OCI-LY3 (cell line): ENCODE measurements at regions not wholly inside any gene's neighbourhood (a gene's known extent, or its start where the extent isn't known, plus 50 kb on each side); places are given as distances from the start of the nearest gene placed in this dataset.

Source experiments
- H2AFZ ChIP-seq: fragments of 200-600, 300-600 bp; shearing (Covaris generic); 2 replicates; pipeline ENCODE4 v1.6.0; 2014; ENCODE audit warnings: antibody characterized with exemption, low read depth, low read length
- H3K27ac ChIP-seq: fragments of 200-600, 300-600 bp; sonication (generic); 2 replicates; pipeline ENCODE4 v1.5.1; 2014; ENCODE audit warnings: mild to moderate bottlenecking, low read length, moderate library complexity, mixed read lengths
- H3K27me3 ChIP-seq: fragments of 200-600, 300-600 bp; sonication (generic); 2 replicates; pipeline ENCODE4 v1.6.1; 2014; ENCODE audit warnings: low read depth, low read length, mixed read lengths
- H3K36me3 ChIP-seq: fragments of 200-600, 300-600 bp; sonication (generic); replicated peaks from 2 replicates; pipeline ENCODE3; 2014; ENCODE audit warnings: low read depth, low read length, mixed read lengths
- H3K4me1 ChIP-seq: fragments of 300-600, 200-600 bp; sonication (generic); 2 replicates; pipeline ENCODE4 v1.6.1; 2014; ENCODE audit warnings: low read length, mixed read lengths
- H3K4me2 ChIP-seq: fragments of 200-600, 300-600 bp; sonication (generic); 2 replicates; pipeline ENCODE4 v1.6.1; 2014; ENCODE audit warnings: low read length, mixed read lengths
- H3K4me3 ChIP-seq: fragments of 300-600, 200-600 bp; sonication (generic); 2 replicates; pipeline ENCODE4 v1.5.1; 2014; ENCODE audit warnings: antibody characterized with exemption, mild to moderate bottlenecking, low read length, moderate library complexity
- H3K79me2 ChIP-seq: fragments of 300-600, 200-600 bp; shearing (Covaris generic); 2 replicates; pipeline ENCODE4 v1.6.1; 2014; ENCODE audit warnings: mild to moderate bottlenecking, low read length, mixed read lengths
- H3K9ac ChIP-seq: fragments of 300-600, 200-600 bp; shearing (Covaris generic); 2 replicates; pipeline ENCODE4 v1.6.0; 2014; ENCODE audit warnings: mild to moderate bottlenecking, low read length, moderate library complexity
- H3K9me3 ChIP-seq: fragments of 200-600, 300-600 bp; shearing (Covaris generic); 2 replicates; pipeline ENCODE4 v1.6.1; 2014; ENCODE audit warnings: low read length, mixed read lengths; ENCODE audit not compliant: insufficient read depth
- H4K20me1 ChIP-seq: fragments of 200-600, 300-600 bp; sonication (generic); 2 replicates; pipeline ENCODE4 v1.6.1; 2016; ENCODE audit warnings: low read length, mixed read lengths; ENCODE audit not compliant: insufficient read depth
- EZH2phosphoT487 ChIP-seq: fragments of 200-600 bp; shearing (Covaris generic); IDR thresholded peaks from 2 replicates; pipeline ENCODE4 v1.6.1; 2018; ENCODE audit warnings: antibody characterized with exemption, mixed run types, low read depth
- TF ChIP-seq, protein P1 (sequence below): fragments of 200-600, 300-600 bp; sonication (generic); IDR thresholded peaks from 2 replicates; pipeline ENCODE4 v1.5.1; 2014; ENCODE audit warnings: antibody characterized with exemption, low read length, low read depth

DNA sequence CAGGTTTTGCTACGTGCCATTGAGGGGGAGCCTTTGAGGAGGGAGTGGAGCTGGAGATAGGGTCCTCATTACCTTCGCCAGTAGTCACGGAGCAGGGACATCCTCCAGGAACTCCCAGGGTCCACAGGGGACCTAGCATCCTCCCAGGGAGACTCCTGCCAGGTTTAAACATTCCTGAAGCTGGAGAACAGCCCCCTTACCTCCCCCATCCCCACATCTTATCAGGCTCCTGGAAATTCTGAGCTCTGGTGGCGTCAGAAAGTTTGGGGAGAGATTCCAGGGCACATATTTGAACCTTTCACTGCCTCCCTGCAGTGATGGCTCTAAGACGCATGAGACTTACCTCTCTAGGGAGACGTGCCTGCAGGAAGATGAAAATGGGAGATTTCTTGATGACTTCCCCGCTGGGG, 192.3 kb upstream of the GSC start:
- Histone ChIP-seq H3K4me3 (no peak overlapping the region), H4K20me1 (no peaks in the 10 kb centered on the region), H3K9me3 (no peaks in the 10 kb centered on the region), H3K36me3 (no peaks in the 10 kb centered on the region), H3K4me2 (no peak overlapping the region), H3K4me1 (no peaks in the 10 kb centered on the region), H3K9ac (no peak overlapping the region), H3K27ac (no peak overlapping the region), H2AFZ (no peak overlapping the region), H3K27me3 (peaks cover 54% of the 10 kb centered on the region), H3K79me2 (no peaks in the 10 kb centered on the region)
- no peak for TF ChIP-seq EZH2phosphoT487
- TF ChIP-seq, protein P1, sequence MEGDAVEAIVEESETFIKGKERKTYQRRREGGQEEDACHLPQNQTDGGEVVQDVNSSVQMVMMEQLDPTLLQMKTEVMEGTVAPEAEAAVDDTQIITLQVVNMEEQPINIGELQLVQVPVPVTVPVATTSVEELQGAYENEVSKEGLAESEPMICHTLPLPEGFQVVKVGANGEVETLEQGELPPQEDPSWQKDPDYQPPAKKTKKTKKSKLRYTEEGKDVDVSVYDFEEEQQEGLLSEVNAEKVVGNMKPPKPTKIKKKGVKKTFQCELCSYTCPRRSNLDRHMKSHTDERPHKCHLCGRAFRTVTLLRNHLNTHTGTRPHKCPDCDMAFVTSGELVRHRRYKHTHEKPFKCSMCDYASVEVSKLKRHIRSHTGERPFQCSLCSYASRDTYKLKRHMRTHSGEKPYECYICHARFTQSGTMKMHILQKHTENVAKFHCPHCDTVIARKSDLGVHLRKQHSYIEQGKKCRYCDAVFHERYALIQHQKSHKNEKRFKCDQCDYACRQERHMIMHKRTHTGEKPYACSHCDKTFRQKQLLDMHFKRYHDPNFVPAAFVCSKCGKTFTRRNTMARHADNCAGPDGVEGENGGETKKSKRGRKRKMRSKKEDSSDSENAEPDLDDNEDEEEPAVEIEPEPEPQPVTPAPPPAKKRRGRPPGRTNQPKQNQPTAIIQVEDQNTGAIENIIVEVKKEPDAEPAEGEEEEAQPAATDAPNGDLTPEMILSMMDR: no peak

DNA sequence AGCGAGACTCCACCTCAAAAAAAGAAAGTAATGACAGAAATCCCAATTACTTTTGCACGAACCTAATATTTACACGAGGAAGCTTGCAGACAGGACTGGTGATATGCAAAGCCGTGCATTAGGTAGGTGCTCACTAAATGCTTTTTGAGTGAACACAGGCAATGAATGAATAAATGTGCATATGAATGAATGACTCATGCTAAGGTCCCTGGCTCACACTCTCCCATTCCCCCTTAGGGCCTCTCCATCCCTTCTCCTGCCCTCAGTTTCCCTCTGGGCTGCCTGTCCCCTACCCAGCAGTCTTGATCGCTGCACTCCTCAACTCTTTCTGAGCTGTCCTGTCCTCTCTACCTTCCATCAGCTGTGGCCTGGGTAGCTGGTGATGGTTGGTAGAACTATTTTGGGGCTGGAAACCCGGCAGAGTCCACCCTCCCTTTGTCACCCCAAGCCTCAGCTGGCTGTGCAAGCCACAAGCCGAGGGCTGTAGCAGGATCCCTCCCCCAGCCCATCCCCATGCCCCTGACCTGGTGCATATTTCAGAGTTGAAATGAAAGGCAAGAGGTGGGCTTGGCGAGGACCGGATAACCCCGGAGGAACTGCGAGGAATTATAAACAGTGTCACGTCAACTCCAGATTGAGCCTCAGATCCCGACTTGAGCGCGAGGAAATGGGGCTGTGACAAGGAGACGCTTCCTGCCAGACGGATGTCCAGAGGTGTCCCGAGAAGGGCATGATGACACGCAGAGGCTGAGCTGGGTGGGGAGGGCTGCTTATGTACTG, 191.7 kb upstream of the GSC start:
- Histone ChIP-seq H3K4me2 (no peak overlapping the region), H3K4me3 (no peak overlapping the region), H3K27ac (no peak overlapping the region), H3K27me3 (peaks cover 54% of the 10 kb centered on the region), H4K20me1 (no peaks in the 10 kb centered on the region), H3K36me3 (no peaks in the 10 kb centered on the region), H3K4me1 (no peaks in the 10 kb centered on the region), H2AFZ (no peak overlapping the region), H3K9ac (no peak overlapping the region), H3K79me2 (no peaks in the 10 kb centered on the region), H3K9me3 (no peaks in the 10 kb centered on the region)
- no peak for TF ChIP-seq EZH2phosphoT487
- TF ChIP-seq, protein P1: no peak

DNA sequence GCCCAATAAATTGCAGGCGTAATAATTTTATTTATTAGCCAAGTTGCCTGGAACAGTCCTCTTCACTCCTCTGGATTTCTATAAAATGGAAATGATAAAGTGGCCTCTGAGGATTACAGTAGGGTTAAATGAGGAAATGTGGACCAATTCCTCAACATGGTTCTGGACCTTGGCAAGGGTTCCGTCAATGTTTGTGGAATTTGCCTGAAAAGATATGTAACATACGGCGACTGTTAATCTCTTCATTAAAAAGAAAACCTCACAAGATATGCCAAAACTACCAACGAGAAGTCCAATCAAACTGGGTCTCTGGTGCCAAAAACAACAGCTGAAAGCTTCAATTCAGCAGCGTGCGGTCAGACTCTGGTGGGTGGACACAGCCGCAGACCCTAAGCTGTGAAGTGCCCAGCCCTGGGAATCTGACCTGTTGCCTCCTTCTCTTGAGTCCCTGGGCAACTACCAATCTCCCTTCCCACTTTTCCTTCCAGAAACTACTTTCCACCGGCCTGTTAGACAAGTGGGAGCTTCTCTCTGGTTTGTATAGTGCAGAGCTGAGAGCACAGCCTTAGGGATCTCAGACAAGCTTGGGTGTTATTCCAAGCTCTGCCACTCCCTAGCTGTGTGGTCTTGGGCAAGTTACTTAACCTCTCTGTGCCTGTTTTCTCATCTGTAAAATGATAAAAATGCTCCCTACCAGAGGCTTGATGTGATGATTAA, 190.5 kb upstream of the GSC start:
- H3K4me1 ChIP-seq: no peaks in the 10 kb centered on the region
- H3K4me3 ChIP-seq: no peak overlapping the region
- no peaks in the 10 kb centered on the region for H3K9me3 ChIP-seq
- no peak overlapping the region for H3K27ac ChIP-seq
- H4K20me1 ChIP-seq: no peaks in the 10 kb centered on the region
- no peaks in the 10 kb centered on the region for H3K36me3 ChIP-seq
- peaks cover 54% of the 10 kb centered on the region for H3K27me3 ChIP-seq
- TF ChIP-seq, protein P1: no peak
- TF ChIP-seq EZH2phosphoT487: no peak
- H3K79me2 ChIP-seq: no peaks in the 10 kb centered on the region
- no peak overlapping the region for H3K4me2 ChIP-seq
- H3K9ac ChIP-seq: no peak overlapping the region
- H2AFZ ChIP-seq: no peak overlapping the region

DNA sequence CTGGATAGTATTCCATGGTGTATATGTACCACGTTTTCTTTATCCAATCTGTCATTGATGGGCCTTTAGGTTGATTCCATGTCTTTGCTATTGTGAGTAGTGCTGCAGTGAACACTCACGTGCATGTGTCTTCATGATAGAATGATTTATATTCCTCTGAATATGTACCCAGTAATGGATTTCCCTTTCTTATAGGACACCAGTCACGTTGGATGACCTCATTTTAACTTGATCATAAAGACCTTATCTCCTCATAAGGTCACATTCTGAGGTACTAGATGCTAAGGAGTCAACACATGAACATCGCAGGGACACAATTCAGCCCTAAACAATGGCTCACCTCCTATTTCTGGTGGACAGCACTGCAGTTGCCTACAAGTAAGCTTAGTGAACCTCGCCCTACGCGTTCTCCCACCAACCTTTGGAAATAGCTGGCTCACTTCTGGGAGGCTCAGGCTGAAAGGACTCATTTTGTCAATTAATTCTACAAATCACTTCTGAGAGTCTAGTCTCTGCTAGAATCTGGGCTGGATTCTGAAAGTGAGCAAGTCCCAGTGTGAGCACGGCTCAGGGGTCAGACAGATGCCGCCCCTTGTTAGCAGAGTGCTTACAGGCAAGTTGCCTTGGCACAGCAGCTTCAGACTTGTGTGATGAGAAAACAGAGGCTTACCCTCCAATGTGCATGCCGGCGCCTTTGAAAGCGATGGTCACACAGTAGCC, 183.8 kb upstream of the GSC start:
- TF ChIP-seq, protein P1: no peak
- TF ChIP-seq EZH2phosphoT487: no peak
- H2AFZ ChIP-seq: no peak overlapping the region

More for the DNA sequence above, 183.8 kb upstream of the GSC start:
- Histone ChIP-seq H3K9ac (no peak overlapping the region), H3K4me2 (no peak overlapping the region), H3K36me3 (no peaks in the 10 kb centered on the region), H3K4me1 (no peaks in the 10 kb centered on the region), H3K9me3 (no peaks in the 10 kb centered on the region), H4K20me1 (no peaks in the 10 kb centered on the region), H3K27me3 (peaks cover 15% of the 10 kb centered on the region), H3K27ac (no peak overlapping the region), H3K4me3 (no peak overlapping the region), H3K79me2 (no peaks in the 10 kb centered on the region)
